Nephron (organoid): ENCODE measurements at regions not wholly inside any gene's neighbourhood (a gene's known extent, or its start where the extent isn't known, plus 50 kb on each side); places are given as distances from the start of the nearest gene placed in this dataset.
"Not testable (repeated sequence)": the region's sequence is repeated elsewhere in the genome, so short reads cannot be mapped to it uniquely, and the experiment has no call there.

Source experiments
- H3K27ac Mint-ChIP-seq, 3 experiments: 2 replicates each; pipeline ENCODE4 v1.8.0; 2020; ENCODE audit warnings: mixed read lengths in 3 of 3, mild to moderate bottlenecking in 2 of 3, moderate library complexity in 1 of 3
- H3K27me3 Mint-ChIP-seq: 2 replicates; pipeline ENCODE4 v1.8.0; 2021; ENCODE audit warnings: low read depth, mild to moderate bottlenecking, moderate library complexity, mixed read lengths
- H3K36me3 Mint-ChIP-seq: 2 replicates; pipeline ENCODE4 v1.8.0; 2020; ENCODE audit warnings: low read depth, mixed read lengths
- H3K4me1 Mint-ChIP-seq: 2 replicates; pipeline ENCODE4 v1.8.0; 2020; ENCODE audit warnings: mixed read lengths
- H3K4me3 Mint-ChIP-seq, 3 experiments: 2 replicates each; pipeline ENCODE4 v1.8.0; 2020; ENCODE audit warnings: mild to moderate bottlenecking in 3 of 3, mixed read lengths in 3 of 3, moderate library complexity in 2 of 3
- H3K9me3 Mint-ChIP-seq: 2 replicates; pipeline ENCODE4 v1.8.0; 2020; ENCODE audit warnings: mixed read lengths
- CTCF ChIP-seq, 3 experiments: fragments of 200-600 bp; sonication (generic); IDR thresholded peaks; one replicate each; pipeline ENCODE4 v1.5.0; 2021; ENCODE audit warnings: antibody characterized with exemption in 3 of 3; ENCODE audit not compliant: unreplicated experiment in 3 of 3

DNA sequence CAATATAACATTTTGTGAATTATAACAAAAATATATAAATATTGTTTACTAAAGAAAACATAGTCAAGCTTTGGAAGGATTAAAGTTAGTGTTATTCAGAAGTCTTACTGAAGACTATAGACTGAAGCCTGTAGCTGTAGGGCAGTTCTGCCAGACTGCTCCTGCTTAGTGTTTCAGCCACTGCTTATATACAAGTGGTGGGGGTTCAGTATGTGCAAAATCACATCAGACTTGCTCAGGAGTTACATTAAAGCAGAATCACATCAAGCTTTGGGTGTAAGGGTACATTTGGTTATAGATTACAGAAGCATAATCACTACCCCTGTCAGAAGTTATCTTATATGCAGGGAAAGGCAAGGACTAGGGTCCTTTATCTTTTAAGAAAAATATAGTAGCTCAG is 653.8 kb downstream of the ANKRD7 start:
- no peaks in the 10 kb centered on the region for H3K9me3 Mint-ChIP-seq
- no peak for TF ChIP-seq CTCF (IDR thresholded peaks at IDR 0.05; ENCODE audit: unreplicated experiment in 3 of 3)
- H3K4me1 Mint-ChIP-seq, result peaks cover 15% of the 10 kb centered on the region
- no peak overlapping the region for H3K4me3 Mint-ChIP-seq
- peaks cover 4% of the 10 kb centered on the region for H3K27me3 Mint-ChIP-seq
- no peaks in the 10 kb centered on the region for H3K36me3 Mint-ChIP-seq
- H3K27ac Mint-ChIP-seq, result no peak overlapping the region

GRCh38 chr7:118898284-118898683 is 673.8 kb downstream of the ANKRD7 start:
- no peak for TF ChIP-seq CTCF (IDR thresholded peaks at IDR 0.05; ENCODE audit: unreplicated experiment in 3 of 3)
- H3K27ac Mint-ChIP-seq, result no peak overlapping the region
- no peaks in the 10 kb centered on the region for H3K9me3 Mint-ChIP-seq
- no peaks in the 10 kb centered on the region for H3K4me1 Mint-ChIP-seq
- H3K27me3 Mint-ChIP-seq, result peaks cover 3% of the 10 kb centered on the region
- no peak overlapping the region for H3K4me3 Mint-ChIP-seq
- no peaks in the 10 kb centered on the region for H3K36me3 Mint-ChIP-seq

DNA sequence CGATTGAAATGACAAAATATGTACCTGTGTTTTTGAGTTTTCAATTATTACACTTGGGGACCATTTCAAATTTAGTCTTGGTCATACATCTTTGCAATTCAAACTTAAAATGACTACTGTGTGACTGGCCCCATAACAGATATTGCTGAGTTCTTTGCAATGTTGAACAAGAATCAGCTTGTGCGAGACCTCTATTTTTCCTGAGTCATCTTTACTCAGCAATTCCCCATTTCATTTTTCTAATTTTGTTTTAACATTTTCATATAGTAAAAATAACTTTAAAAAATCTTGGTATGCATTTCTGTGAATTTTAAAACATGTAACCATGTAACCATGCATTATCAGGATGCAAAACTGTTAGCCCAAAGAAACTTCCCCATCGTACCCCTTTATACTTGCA is 678.1 kb downstream of the ANKRD7 start:
- H3K27me3 Mint-ChIP-seq, result peaks cover 3% of the 10 kb centered on the region
- no peaks in the 10 kb centered on the region for H3K36me3 Mint-ChIP-seq
- TF ChIP-seq CTCF (IDR thresholded peaks at IDR 0.05; ENCODE audit: unreplicated experiment in 3 of 3), result no peak
- no peaks in the 10 kb centered on the region for H3K4me1 Mint-ChIP-seq
- no peaks in the 10 kb centered on the region for H3K9me3 Mint-ChIP-seq
- no peak overlapping the region for H3K4me3 Mint-ChIP-seq
- no peak overlapping the region for H3K27ac Mint-ChIP-seq

GRCh38 chr7:118907911-118908527 is 683.5 kb downstream of the ANKRD7 start:
- Mint-ChIP-seq H3K4me3 (no peak overlapping the region), H3K27me3 (no peaks in the 10 kb centered on the region), H3K9me3 (no peaks in the 10 kb centered on the region), H3K36me3 (no peaks in the 10 kb centered on the region), H3K4me1 (no peaks in the 10 kb centered on the region), H3K27ac (no peak overlapping the region)
- no peak for TF ChIP-seq CTCF (IDR thresholded peaks at IDR 0.05; ENCODE audit: unreplicated experiment in 3 of 3)

GRCh38 chr7:118916120-118916519 is 691.6 kb downstream of the ANKRD7 start:
- not testable (repeated sequence) for H3K36me3 Mint-ChIP-seq, H3K4me1 Mint-ChIP-seq, H3K4me3 Mint-ChIP-seq, H3K9me3 Mint-ChIP-seq, H3K27ac Mint-ChIP-seq, H3K27me3 Mint-ChIP-seq

- TF ChIP-seq CTCF (IDR thresholded peaks at IDR 0.05; ENCODE audit: unreplicated experiment in 3 of 3), result peak; percentile 38 to 60 (median 49)
- no peaks in the 10 kb centered on the region for H3K27me3 Mint-ChIP-seq
- no peak overlapping the region for H3K27ac Mint-ChIP-seq
- no peaks in the 10 kb centered on the region for H3K36me3 Mint-ChIP-seq
- no peaks in the 10 kb centered on the region for H3K4me1 Mint-ChIP-seq
- H3K4me3 Mint-ChIP-seq, result no peak overlapping the region
- no peaks in the 10 kb centered on the region for H3K9me3 Mint-ChIP-seq
Measured at GRCh38 chr7:118918556-118918955, 694.1 kb downstream of the ANKRD7 start.
